ENCODE measurements at regions not wholly inside any gene's neighbourhood (a gene's known extent, or its start where the extent isn't known, plus 50 kb on each side); places are given as distances from the start of the nearest gene placed in this dataset.

- BruUV-seq (replicated peaks): no TSS peak
- H3K9me3 ChIP-seq (ENCODE audit: low read depth, low read length, poor library complexity, severe bottlenecking): no peaks in the 10 kb centered on the region
- ChIA-PET CTCF (no interaction called here), POLR2A (ENCODE audit: low non-redundant PET) (no interaction called here)
- intact Hi-C loops (cut with micrococcal nuclease; ENCODE audit: unreplicated experiment): no loop called here
- no peak for DNase-seq (ENCODE audit: low spot score)
- H3K27me3 ChIP-seq (replicated peaks; ENCODE audit: insufficient read depth, low read depth, low read length, poor library complexity): no peaks in the 10 kb centered on the region
- no peak overlapping the region for H3K4me3 ChIP-seq (ENCODE audit: low read depth, low read length, poor library complexity, severe bottlenecking)
- H3K36me3 ChIP-seq (ENCODE audit: insufficient read depth, low read length, poor library complexity, severe bottlenecking): no peaks in the 10 kb centered on the region
- no peaks in the 10 kb centered on the region for H3K4me1 ChIP-seq (ENCODE audit: insufficient read depth, low read length, poor library complexity, severe bottlenecking)
- no peak for TF ChIP-seq EZH2 (IDR thresholded peaks at IDR 0.05; ENCODE audit: borderline replicate concordance, low read depth, low read length, poor library complexity, severe bottlenecking)
- no peak for TF ChIP-seq CTCF (conservative IDR thresholded peaks at IDR 0.05; ENCODE audit: low read depth, low read length)
- H3K27ac ChIP-seq (ENCODE audit: low read depth, low read length, poor library complexity, severe bottlenecking): no peak overlapping the region
Measured at GRCh38 chr2:200242570-200242969, 63.9 kb upstream of the SPATS2L start.

DNA sequence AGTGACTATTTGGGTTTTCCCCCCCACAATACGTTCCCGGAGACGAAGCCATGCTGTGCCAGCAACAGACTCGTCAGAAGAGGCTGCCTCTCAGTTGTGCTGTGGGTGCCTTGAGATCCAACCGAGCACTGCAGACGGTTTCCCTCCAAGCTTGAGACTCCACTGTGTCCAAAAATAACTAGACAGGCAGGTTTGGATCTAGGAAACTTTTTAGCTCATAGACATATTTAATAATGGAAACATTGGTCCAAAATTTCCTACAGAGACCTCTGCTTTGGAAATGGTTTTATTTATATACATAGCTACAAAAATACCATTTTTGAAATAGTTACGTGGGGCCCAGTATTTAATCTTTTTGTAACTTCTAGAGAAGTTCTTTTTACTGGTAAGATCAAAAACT lies 63.1 kb upstream of the SPATS2L start:
- Histone ChIP-seq H3K27me3 (replicated peaks; ENCODE audit: insufficient read depth, low read depth, low read length, poor library complexity) (no peaks in the 10 kb centered on the region), H3K4me3 (ENCODE audit: low read depth, low read length, poor library complexity, severe bottlenecking) (no peak overlapping the region), H3K27ac (ENCODE audit: low read depth, low read length, poor library complexity, severe bottlenecking) (no peak overlapping the region), H3K9me3 (ENCODE audit: low read depth, low read length, poor library complexity, severe bottlenecking) (no peaks in the 10 kb centered on the region), H3K36me3 (ENCODE audit: insufficient read depth, low read length, poor library complexity, severe bottlenecking) (no peaks in the 10 kb centered on the region), H3K4me1 (ENCODE audit: insufficient read depth, low read length, poor library complexity, severe bottlenecking) (no peaks in the 10 kb centered on the region)
- intact Hi-C loops (cut with micrococcal nuclease; ENCODE audit: unreplicated experiment): no loop called here
- ChIA-PET CTCF (no interaction called here), POLR2A (ENCODE audit: low non-redundant PET) (interaction anchor here (0.6 to 0.7 kb wide), 2 partner anchors 66 to 621 kb away, joined by 4 to 9 read pairs; partner anchors contain the start of gene CLK1)
- DNase-seq (ENCODE audit: low spot score): no peak
- BruUV-seq (replicated peaks): no TSS peak
- TF ChIP-seq CTCF (conservative IDR thresholded peaks at IDR 0.05; ENCODE audit: low read depth, low read length) (no peak), EZH2 (IDR thresholded peaks at IDR 0.05; ENCODE audit: borderline replicate concordance, low read depth, low read length, poor library complexity, severe bottlenecking) (no peak)

DNA sequence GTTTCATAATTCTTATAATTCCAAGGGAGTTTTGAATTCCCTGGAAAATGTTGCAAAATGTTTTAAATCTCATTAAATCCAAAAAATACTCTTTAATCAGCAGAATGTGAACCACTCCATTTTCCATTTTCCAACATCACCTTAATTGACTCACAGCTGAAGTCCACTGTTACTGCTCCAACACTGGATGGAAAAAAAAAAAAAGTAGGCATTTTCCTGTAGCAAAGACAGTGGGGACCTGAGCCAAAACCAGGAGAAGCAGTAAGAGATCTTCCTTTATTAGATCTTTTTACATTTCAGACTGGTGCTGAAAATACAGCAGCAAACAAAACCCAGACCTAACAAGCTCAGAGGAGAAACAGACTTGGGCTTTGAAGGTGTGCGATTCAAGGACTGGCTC lies 62.4 kb upstream of the SPATS2L start:
- Histone ChIP-seq H3K4me3 (ENCODE audit: low read depth, low read length, poor library complexity, severe bottlenecking) (no peak overlapping the region), H3K36me3 (ENCODE audit: insufficient read depth, low read length, poor library complexity, severe bottlenecking) (no peaks in the 10 kb centered on the region), H3K9me3 (ENCODE audit: low read depth, low read length, poor library complexity, severe bottlenecking) (no peaks in the 10 kb centered on the region), H3K27me3 (replicated peaks; ENCODE audit: insufficient read depth, low read depth, low read length, poor library complexity) (no peaks in the 10 kb centered on the region), H3K27ac (ENCODE audit: low read depth, low read length, poor library complexity, severe bottlenecking) (no peak overlapping the region), H3K4me1 (ENCODE audit: insufficient read depth, low read length, poor library complexity, severe bottlenecking) (no peaks in the 10 kb centered on the region)
- no TSS peak for BruUV-seq (replicated peaks)
- intact Hi-C loops (cut with micrococcal nuclease; ENCODE audit: unreplicated experiment): no loop called here
- DNase-seq (ENCODE audit: low spot score): no peak
- TF ChIP-seq CTCF (conservative IDR thresholded peaks at IDR 0.05; ENCODE audit: low read depth, low read length): no peak
- no peak for TF ChIP-seq EZH2 (IDR thresholded peaks at IDR 0.05; ENCODE audit: borderline replicate concordance, low read depth, low read length, poor library complexity, severe bottlenecking)
- ChIA-PET CTCF (no interaction called here), POLR2A (ENCODE audit: low non-redundant PET) (no interaction called here)

All from A673 (cell line).